ENCODE measurements at regions not wholly inside any gene's neighbourhood (a gene's known extent, or its start where the extent isn't known, plus 50 kb on each side); places are given as distances from the start of the nearest gene placed in this dataset.
A peak's percentile ranks its signal among the peaks of the same experiment; 100 is the strongest.

DNA sequence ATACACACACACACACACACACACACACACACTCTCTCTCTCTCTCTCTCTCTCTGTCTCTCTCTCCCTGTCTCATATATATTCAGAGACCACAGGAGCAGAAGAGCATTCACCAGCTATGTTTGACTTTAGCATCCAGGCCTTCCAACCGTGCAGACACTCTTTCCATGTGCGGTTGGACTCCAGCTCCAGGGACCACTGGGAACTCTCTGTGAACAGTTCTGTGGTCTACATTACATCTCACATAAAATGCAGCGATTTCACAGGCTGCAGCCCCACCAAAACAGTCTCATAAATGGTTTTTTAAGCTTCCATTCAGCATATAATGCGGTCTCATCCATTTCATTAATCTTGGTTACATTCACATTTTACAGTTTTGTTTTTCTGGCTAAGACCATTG lies 508.4 kb upstream of the SULF2 start:
- Histone ChIP-seq H3K4me2 (no peak overlapping the region), H3K9ac (no peak overlapping the region), H3K27me3 (no peaks in the 10 kb centered on the region), H3K9me3 (0 out of 2 replicates have a peak, but pooled peaks cover 4% of the 10 kb centered on the region), H3K27ac (no peak overlapping the region), H3K4me3 (no peak overlapping the region), H4K20me1 (no peaks in the 10 kb centered on the region), H3K4me1 (peaks cover 19% of the 10 kb centered on the region; the same call in 1 of the 2 replicates), H3K36me3 (no peaks in the 10 kb centered on the region)
- no peak for TF ChIP-seq Cebpa-rat (IDR thresholded peaks at IDR 0.05)

DNA sequence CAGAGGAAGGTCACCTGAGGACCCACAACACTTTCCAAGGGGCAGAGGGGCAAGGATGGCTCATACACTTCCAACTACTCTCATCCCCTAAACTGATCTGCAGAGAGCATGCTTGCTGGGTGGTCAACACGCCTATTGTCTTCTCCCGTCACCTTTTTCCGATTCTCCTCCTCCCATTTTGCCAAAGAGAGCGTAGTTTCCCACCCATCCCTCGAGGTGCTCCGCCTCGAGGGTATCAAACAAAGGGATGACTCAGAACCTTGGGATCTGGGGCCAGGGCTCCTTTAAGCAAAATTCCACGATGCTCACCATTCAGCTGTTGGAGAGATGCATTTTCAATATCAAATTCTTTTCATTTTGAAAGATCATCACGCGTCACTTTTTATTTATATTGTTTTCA lies 507.5 kb upstream of the SULF2 start:
- H4K20me1 ChIP-seq = no peaks in the 10 kb centered on the region
- no peaks in the 10 kb centered on the region for H3K36me3 ChIP-seq
- H3K9me3 ChIP-seq = no peaks in the 10 kb centered on the region
- H3K4me2 ChIP-seq = no peak overlapping the region
- no peak overlapping the region for H3K4me3 ChIP-seq
- peaks cover 19% of the 10 kb centered on the region; the same call in 1 of the 2 replicates for H3K4me1 ChIP-seq
- no peak overlapping the region for H3K27ac ChIP-seq
- TF ChIP-seq Cebpa-rat (IDR thresholded peaks at IDR 0.05) = no peak
- H3K27me3 ChIP-seq = 0 out of 2 replicates have a peak, but pooled peaks cover 2% of the 10 kb centered on the region
- no peak overlapping the region for H3K9ac ChIP-seq

- Histone ChIP-seq H3K27ac (no peak overlapping the region), H3K4me2 (no peak overlapping the region), H3K9ac (no peak overlapping the region), H4K20me1 (no peaks in the 10 kb centered on the region), H3K27me3 (0 out of 2 replicates have a peak, but pooled peaks cover 3% of the 10 kb centered on the region), H3K9me3 (no peaks in the 10 kb centered on the region), H3K4me1 (peaks cover 23% of the 10 kb centered on the region; the same call in 1 of the 2 replicates), H3K36me3 (no peaks in the 10 kb centered on the region), H3K4me3 (no peak overlapping the region)
- no peak for TF ChIP-seq Cebpa-rat (IDR thresholded peaks at IDR 0.05)
These were observed 506.6 kb upstream of the SULF2 start for GRCh38 chr20:48291896-48292295.

GRCh38 chr20:48288930-48289507 lies 503.7 kb upstream of the SULF2 start:
- Histone ChIP-seq H3K4me1 (peaks cover 22% of the 10 kb centered on the region), H4K20me1 (no peaks in the 10 kb centered on the region), H3K36me3 (no peaks in the 10 kb centered on the region)

GRCh38 chr20:48287552-48288170 lies 502.4 kb upstream of the SULF2 start:
- no peaks in the 10 kb centered on the region for H3K36me3 ChIP-seq
- no peak overlapping the region for H3K27ac ChIP-seq
- no peak overlapping the region for H3K4me3 ChIP-seq
- TF ChIP-seq Cebpa-rat (IDR thresholded peaks at IDR 0.05) = no peak
- H3K9me3 ChIP-seq = peaks cover 10% of the 10 kb centered on the region
- H3K4me1 ChIP-seq = peaks cover 34% of the 10 kb centered on the region
- 0 out of 2 replicates have a peak, but pooled peaks cover 3% of the 10 kb centered on the region for H3K27me3 ChIP-seq
- no peaks in the 10 kb centered on the region for H4K20me1 ChIP-seq
- no peak overlapping the region; the same call in 1 of the 2 replicates for H3K4me2 ChIP-seq
- H3K9ac ChIP-seq = no peak overlapping the region

More at GRCh38 chr20:48288930-48289507, 503.7 kb upstream of the SULF2 start:
- H3K27ac ChIP-seq = no peak overlapping the region
- no peak overlapping the region for H3K4me2 ChIP-seq
- H3K27me3 ChIP-seq = 0 out of 2 replicates have a peak, but pooled peaks cover 3% of the 10 kb centered on the region
- no peak overlapping the region for H3K4me3 ChIP-seq
- H3K9me3 ChIP-seq = no peaks in the 10 kb centered on the region
- no peak for TF ChIP-seq Cebpa-rat (IDR thresholded peaks at IDR 0.05)
- H3K9ac ChIP-seq = no peak overlapping the region

GRCh38 chr20:48287021-48287494 lies 501.8 kb upstream of the SULF2 start:
- H3K4me3 ChIP-seq = no peak overlapping the region
- H3K9me3 ChIP-seq = peaks cover 12% of the 10 kb centered on the region
- H3K4me2 ChIP-seq = no peak overlapping the region; the same call in 1 of the 2 replicates
- H3K9ac ChIP-seq = no peak overlapping the region
- H3K27ac ChIP-seq = no peak overlapping the region
- no peaks in the 10 kb centered on the region for H4K20me1 ChIP-seq
- no peaks in the 10 kb centered on the region for H3K36me3 ChIP-seq
- 0 out of 2 replicates have a peak, but pooled peaks cover 3% of the 10 kb centered on the region for H3K27me3 ChIP-seq
- H3K4me1 ChIP-seq = peaks cover 40% of the 10 kb centered on the region
- TF ChIP-seq Cebpa-rat (IDR thresholded peaks at IDR 0.05) = no peak

DNA sequence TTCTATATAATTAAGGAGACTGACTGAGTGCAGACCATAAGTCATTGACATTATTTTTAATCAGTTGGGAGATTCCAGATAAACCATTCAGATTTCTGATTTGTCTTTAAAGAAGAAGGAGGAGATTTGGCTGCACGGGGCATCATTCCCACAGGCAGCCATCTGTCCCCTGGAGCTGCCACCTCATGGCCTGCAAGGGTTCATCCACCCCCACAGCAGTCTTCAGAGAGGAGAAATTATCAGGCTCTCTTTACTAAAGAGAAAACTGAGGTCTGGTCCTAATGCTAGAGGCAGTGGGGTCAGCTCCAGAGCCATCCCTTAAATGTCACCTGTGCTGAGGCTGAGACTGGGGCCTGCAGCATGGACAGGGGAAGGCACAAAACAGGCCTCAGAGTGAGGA lies 501.3 kb upstream of the SULF2 start:
- Histone ChIP-seq H3K9me3 (peaks cover 12% of the 10 kb centered on the region), H3K4me1 (peaks cover 45% of the 10 kb centered on the region), H3K27ac (no peak overlapping the region), H4K20me1 (no peaks in the 10 kb centered on the region), H3K9ac (no peak overlapping the region), H3K4me2 (no peak overlapping the region), H3K4me3 (no peak overlapping the region), H3K27me3 (0 out of 2 replicates have a peak, but pooled peaks cover 3% of the 10 kb centered on the region), H3K36me3 (no peaks in the 10 kb centered on the region)
- TF ChIP-seq Cebpa-rat (IDR thresholded peaks at IDR 0.05) = no peak

DNA sequence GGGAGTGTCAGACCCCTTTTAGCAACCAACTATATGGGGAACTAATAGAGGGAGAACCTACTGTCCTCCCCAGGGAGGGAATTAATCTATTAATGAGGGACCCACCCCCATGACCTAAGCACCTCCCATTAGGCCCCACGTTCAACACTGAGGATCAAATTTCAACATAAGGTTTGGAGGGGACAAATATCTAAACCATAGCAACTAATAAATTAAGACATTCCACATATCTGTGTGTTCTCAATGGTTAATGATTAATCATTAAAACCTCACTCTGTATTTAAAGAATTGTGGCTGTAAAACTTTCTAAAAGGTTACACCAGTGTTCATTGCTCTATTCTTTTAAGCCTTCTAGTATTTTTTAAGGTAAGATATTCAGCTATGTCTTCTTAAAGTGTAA lies 500.4 kb upstream of the SULF2 start:
- Histone ChIP-seq H3K27me3 (0 out of 2 replicates have a peak, but pooled peaks cover 3% of the 10 kb centered on the region), H3K9ac (no peak overlapping the region), H3K4me2 (no peak overlapping the region), H4K20me1 (no peaks in the 10 kb centered on the region), H3K4me1 (peaks cover 54% of the 10 kb centered on the region), H3K4me3 (no peak overlapping the region), H3K27ac (no peak overlapping the region), H3K36me3 (no peaks in the 10 kb centered on the region), H3K9me3 (peaks cover 12% of the 10 kb centered on the region)
- no peak for TF ChIP-seq Cebpa-rat (IDR thresholded peaks at IDR 0.05)

DNA sequence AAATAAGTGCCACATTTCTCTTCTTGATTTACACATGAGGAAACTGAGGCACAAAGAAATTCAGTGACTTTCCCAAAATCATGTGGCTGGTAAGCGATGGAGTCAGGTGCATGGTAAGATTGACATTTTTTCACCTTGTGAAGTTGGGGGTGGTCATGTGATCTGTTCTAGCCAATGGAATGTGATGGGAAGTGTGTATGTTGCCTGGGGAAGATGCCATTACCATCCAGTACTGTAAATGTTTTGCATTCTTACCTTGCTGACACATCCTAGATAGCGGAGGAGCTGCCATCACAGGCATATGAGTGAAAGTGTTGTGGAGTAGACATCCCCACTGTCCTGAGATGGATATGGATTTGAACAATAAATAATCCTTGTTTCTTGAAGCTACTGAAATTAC lies 499.6 kb upstream of the SULF2 start:
- Histone ChIP-seq H4K20me1 (no peaks in the 10 kb centered on the region), H3K4me2 (no peak overlapping the region), H3K9me3 (peaks cover 12% of the 10 kb centered on the region), H3K27ac (no peak overlapping the region), H3K27me3 (0 out of 2 replicates have a peak, but pooled peaks cover 3% of the 10 kb centered on the region), H3K36me3 (no peaks in the 10 kb centered on the region), H3K9ac (no peak overlapping the region), H3K4me1 (peaks cover 60% of the 10 kb centered on the region), H3K4me3 (no peak overlapping the region)
- TF ChIP-seq Cebpa-rat (IDR thresholded peaks at IDR 0.05) = no peak

DNA sequence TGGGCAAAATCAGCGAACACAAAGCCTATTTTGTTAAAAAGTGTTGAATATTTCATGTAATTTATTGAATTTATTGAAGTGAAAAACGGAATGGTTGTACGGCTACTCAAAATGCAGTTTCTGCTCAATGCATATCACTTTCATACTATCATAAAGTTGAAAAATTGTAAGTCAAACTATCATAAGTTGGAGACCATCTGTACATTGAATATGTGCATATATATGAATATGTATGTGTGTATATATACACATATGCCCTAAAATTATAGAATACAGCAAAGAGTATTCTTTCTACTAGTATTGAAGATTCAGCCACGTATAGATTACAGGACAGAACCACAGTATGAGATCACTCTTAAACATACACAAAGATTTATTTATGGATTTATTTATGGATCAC lies 499.0 kb upstream of the SULF2 start:
- Histone ChIP-seq H3K27me3 (0 out of 2 replicates have a peak, but pooled peaks cover 3% of the 10 kb centered on the region), H3K4me1 (peaks cover 60% of the 10 kb centered on the region), H3K9me3 (peaks cover 12% of the 10 kb centered on the region), H3K9ac (no peak overlapping the region), H4K20me1 (no peaks in the 10 kb centered on the region), H3K4me2 (peak overlapping the region; percentile 66; the same call in 1 of the 2 replicates), H3K4me3 (no peak overlapping the region), H3K36me3 (no peaks in the 10 kb centered on the region), H3K27ac (no peak overlapping the region)
- TF ChIP-seq Cebpa-rat (IDR thresholded peaks at IDR 0.05) = no peak

Measured in BLaER1 (cell line).